H1 (cell line): ENCODE measurements at regions not wholly inside any gene's neighbourhood (a gene's known extent, or its start where the extent isn't known, plus 50 kb on each side); places are given as distances from the start of the nearest gene placed in this dataset.

Experiments used
- CTCF ChIA-PET: fragments of 300-600 bp; sonication (Branson Sonifier 250); formaldehyde crosslinking; loops from one replicate; lab custom pipeline; 2021; ENCODE audit not compliant: partially characterized antibody; lab: Charles Lee
- POLR2A ChIA-PET: fragments of 300-600 bp; sonication (Branson Sonifier 250); formaldehyde crosslinking; loops from one replicate; lab custom pipeline; 2021; ENCODE audit warnings: inconsistent platforms; ENCODE audit not compliant: partially characterized antibody; lab: Charles Lee
- DNase-seq, 2 experiments: peaks; one replicate each; pipeline versions ENCODE4 v3.0.0 to v3.0.0-alpha.2; 2010 to 2022; ENCODE audit warnings: low spot score in 2 of 2, low read depth in 1 of 2, mixed read lengths in 1 of 2
- FAIRE-seq: peaks from 2 replicates; lab custom pipeline; 2011; peaks lifted over from hg19 to GRCh38; lab: Jason Lieb, UNC
- H2AFZ ChIP-seq: 2 replicates; pipeline ENCODE4 v1.8.1; 2012; ENCODE audit warnings: low read length, inconsistent platforms
- H2AK5ac ChIP-seq: 2 replicates; pipeline ENCODE4 v1.6.1; 2013; ENCODE audit warnings: low read depth, low read length
- H2BK120ac ChIP-seq: replicated peaks from 2 replicates; pipeline ENCODE3; 2013; ENCODE audit warnings: low read depth, low read length, inconsistent platforms
- H2BK12ac ChIP-seq: 2 replicates; pipeline ENCODE4 v1.6.1; 2013; ENCODE audit warnings: low read depth, low read length
- H2BK15ac ChIP-seq: 2 replicates; pipeline ENCODE4 v1.6.1; 2013; ENCODE audit warnings: low read length
- H2BK20ac ChIP-seq: 2 replicates; pipeline ENCODE4 v1.6.1; 2013; ENCODE audit warnings: low read length
- H2BK5ac ChIP-seq: 2 replicates; pipeline ENCODE4 v1.6.1; 2013; ENCODE audit warnings: low read depth, low read length
- H3K14ac ChIP-seq: 2 replicates; pipeline ENCODE4 v1.6.1; 2013; ENCODE audit warnings: inconsistent platforms; ENCODE audit not compliant: insufficient read length
- H3K18ac ChIP-seq: 2 replicates; pipeline ENCODE4 v1.6.1; 2013; ENCODE audit warnings: low read length; ENCODE audit errors: extremely low read depth
- H3K23ac ChIP-seq: 2 replicates; pipeline ENCODE4 v1.6.1; 2013; ENCODE audit warnings: inconsistent platforms; ENCODE audit not compliant: insufficient read length
- H3K23me2 ChIP-seq: 2 replicates; pipeline ENCODE4 v1.6.1; 2013; ENCODE audit warnings: low read depth, low read length
- H3K27ac ChIP-seq: 2 replicates; pipeline ENCODE4 v1.6.1; 2011; ENCODE audit warnings: low read depth, low read length, inconsistent platforms
- H3K27me3 ChIP-seq, 4 experiments: replicated peaks in 1 of 4; 1 replicate in 1 of 4; 2 replicates in 3 of 4; pipeline versions ENCODE4 v1.6.1 to v1.8.1; 2011 to 2013; ENCODE audit warnings: low read length in 3 of 4, mild to moderate bottlenecking in 3 of 4, inconsistent platforms in 2 of 4, mixed read lengths in 2 of 4, moderate library complexity in 1 of 4; ENCODE audit not compliant: control insufficient read depth in 3 of 4, insufficient read depth in 3 of 4; ENCODE audit errors: extremely low read depth in 1 of 4
- H3K36me3 ChIP-seq, 4 experiments: 2 replicates each; pipeline versions ENCODE4 v1.6.1 to v1.8.1; 2011 to 2013; ENCODE audit warnings: mild to moderate bottlenecking in 4 of 4, low read length in 3 of 4, moderate library complexity in 2 of 4, control low read depth in 1 of 4, inconsistent platforms in 1 of 4; ENCODE audit not compliant: insufficient read depth in 4 of 4, control insufficient read depth in 2 of 4
- H3K4ac ChIP-seq: replicated peaks from 2 replicates; pipeline ENCODE3; 2013; ENCODE audit warnings: low read length, low read depth, mixed read lengths, inconsistent platforms; ENCODE audit not compliant: insufficient read length
- H3K4me1 ChIP-seq, 4 experiments: replicated peaks in 1 of 4; 1 replicate in 1 of 4; 2 replicates in 3 of 4; pipeline versions ENCODE4 v1.6.1 to v1.8.1; 2011 to 2013; ENCODE audit warnings: low read length in 3 of 4, inconsistent platforms in 2 of 4, mixed read lengths in 1 of 4; ENCODE audit not compliant: insufficient read depth in 4 of 4, control insufficient read depth in 3 of 4
- H3K4me2 ChIP-seq, 2 experiments: 2 replicates each; pipeline versions ENCODE4 v1.6.1 to v1.8.1; 2011 to 2013; ENCODE audit warnings: low read depth in 2 of 2, low read length in 2 of 2, control low read depth in 1 of 2, inconsistent platforms in 1 of 2, mild to moderate bottlenecking in 1 of 2; ENCODE audit not compliant: insufficient read depth in 1 of 2
- H3K4me3 ChIP-seq, 4 experiments: fragments of 200-600, 300-600 bp in 1 of 4; sonication (generic), shearing (Covaris generic), sonication (Bioruptor Twin) in 1 of 4; 2 replicates each; pipeline versions ENCODE4 v1.5.1 to v1.8.1; 2011 to 2016; ENCODE audit warnings: low read length in 4 of 4, low read depth in 3 of 4, control low read depth in 2 of 4, inconsistent platforms in 2 of 4, mild to moderate bottlenecking in 2 of 4, mixed read lengths in 1 of 4, moderate library complexity in 1 of 4; ENCODE audit not compliant: insufficient read depth in 2 of 4; ENCODE audit errors: extremely low read depth in 1 of 4
- H3K56ac ChIP-seq: replicated peaks from 2 replicates; pipeline ENCODE3; 2013; ENCODE audit warnings: low read depth, mild to moderate bottlenecking, mixed read lengths, low read length, inconsistent platforms; ENCODE audit not compliant: insufficient read length
- H3K79me1 ChIP-seq: 2 replicates; pipeline ENCODE4 v1.6.1; 2013; ENCODE audit warnings: low read depth, low read length, control low read depth
- H3K79me2 ChIP-seq, 2 experiments: 2 replicates each; pipeline versions ENCODE4 v1.6.1 to v1.8.1; 2012 to 2013; ENCODE audit warnings: low read length in 2 of 2, mild to moderate bottlenecking in 2 of 2, inconsistent platforms in 1 of 2; ENCODE audit not compliant: insufficient read depth in 2 of 2, control insufficient read depth in 1 of 2
- H3K9ac ChIP-seq, 4 experiments: replicated peaks in 1 of 4; 1 replicate in 1 of 4; 2 replicates in 3 of 4; pipeline versions ENCODE4 v1.6.1 to v1.8.1; 2011 to 2013; ENCODE audit warnings: low read depth in 3 of 4, low read length in 3 of 4, control low read depth in 2 of 4, mild to moderate bottlenecking in 2 of 4, moderate library complexity in 2 of 4, inconsistent platforms in 1 of 4; ENCODE audit errors: extremely low read depth in 1 of 4
- H3K9me3 ChIP-seq, 2 experiments: 2 replicates each; pipeline versions ENCODE4 v1.6.1 to v1.8.1; 2012 to 2013; ENCODE audit warnings: mild to moderate bottlenecking in 2 of 2, moderate library complexity in 2 of 2, control low read depth in 1 of 2, inconsistent platforms in 1 of 2, low read depth in 1 of 2, low read length in 1 of 2, mixed read lengths in 1 of 2; ENCODE audit not compliant: insufficient read depth in 2 of 2
- H4K20me1 ChIP-seq, 2 experiments: replicated peaks in 1 of 2; 2 replicates each; pipeline versions ENCODE3 to v1.8.1; 2011 to 2013; ENCODE audit warnings: inconsistent platforms in 2 of 2, low read length in 2 of 2, mild to moderate bottlenecking in 1 of 2; ENCODE audit not compliant: insufficient read depth in 2 of 2, control insufficient read depth in 1 of 2
- H4K5ac ChIP-seq: 2 replicates; pipeline ENCODE4 v1.6.1; 2013; ENCODE audit warnings: low read length, low read depth, mixed read lengths, inconsistent platforms; ENCODE audit not compliant: insufficient read length
- H4K8ac ChIP-seq: 2 replicates; pipeline ENCODE4 v1.8.0; 2013; ENCODE audit warnings: mild to moderate bottlenecking, moderate library complexity, low read length, inconsistent platforms; ENCODE audit not compliant: insufficient read depth; ENCODE audit errors: extremely low read depth
- H4K91ac ChIP-seq: replicated peaks from 2 replicates; pipeline ENCODE3; 2013; ENCODE audit warnings: low read length, mixed read lengths, inconsistent platforms; ENCODE audit not compliant: insufficient read length
- GABPA ChIP-seq: IDR thresholded peaks from 2 replicates; pipeline ENCODE4 v1.6.1; 2011; ENCODE audit warnings: mild to moderate bottlenecking, low read length, moderate library complexity, borderline replicate concordance; ENCODE audit not compliant: insufficient read depth
- WGBS, 2 experiments: shearing (Covaris generic) in 1 of 2; methylation state at CpG; one replicate each; pipeline versions ENCODE4 v1.1.6 to v1.1.7; 2013 to 2015; ENCODE audit warnings: low lambda C conversion rate in 2 of 2, mixed read lengths in 2 of 2, inconsistent platforms in 1 of 2, low coverage in 1 of 2, missing lambda C conversion rate in 1 of 2; ENCODE audit not compliant: insufficient replicate concordance in 2 of 2, insufficient coverage in 1 of 2, insufficient read length in 1 of 2; ENCODE audit errors: extremely low coverage in 1 of 2, missing lambda C conversion rate in 1 of 2; 5-methylcytosine and 5-hydroxymethylcytosine counted together

GRCh38 chr9:13552606-13553215 is 273.2 kb upstream of the MPDZ start:
- Histone ChIP-seq H3K27me3 (no peaks in the 10 kb centered on the region), H3K9me3 (peaks cover 0 to 7% of the 10 kb centered on the region in 2 experiments; a peak in 1 of 4 replicates), H4K5ac (no peak overlapping the region), H2AK5ac (no peak overlapping the region), H3K4ac (no peak overlapping the region), H3K23me2 (no peaks in the 10 kb centered on the region), H3K18ac (no peak overlapping the region), H4K91ac (no peak overlapping the region), H3K23ac (no peak overlapping the region), H4K20me1 (no peaks in the 10 kb centered on the region), H3K36me3 (no peaks in the 10 kb centered on the region), H4K8ac (no peak overlapping the region), H3K79me1 (no peaks in the 10 kb centered on the region), H2AFZ (no peak overlapping the region), H3K27ac (no peak overlapping the region), H2BK15ac (no peak overlapping the region), H3K4me1 (0 out of 7 replicates have a peak, but pooled peaks cover 0 to 3% (median 1%) of the 10 kb centered on the region in 4 experiments), H3K56ac (no peak overlapping the region), H3K4me2 (no peak overlapping the region), H3K14ac (no peak overlapping the region), H2BK12ac (no peak overlapping the region), H3K79me2 (no peaks in the 10 kb centered on the region), H2BK120ac (no peak overlapping the region), H3K4me3 (no peak overlapping the region), H2BK20ac (no peak overlapping the region), H3K9ac (no peak overlapping the region), H2BK5ac (no peak overlapping the region)
- ChIA-PET POLR2A (no interaction called here), CTCF (interaction anchor here (1.0 to 1.2 kb wide), 3 partner anchors 11 to 874 kb away, joined by 3 read pairs; no protein-coding TSS in a partner anchor)
- TF ChIP-seq GABPA, result no peak
- WGBS, 2 experiments, result 87% methylated on average over 5 of the region's 5 CpGs; no CpG with 5 or more reads in 1 of the 2 experiments
- DNase-seq (no peak), FAIRE-seq (peak; percentile 32)
